ENCODE measurements at regions not wholly inside any gene's neighbourhood (a gene's known extent, or its start where the extent isn't known, plus 50 kb on each side); places are given as distances from the start of the nearest gene placed in this dataset.

DNA sequence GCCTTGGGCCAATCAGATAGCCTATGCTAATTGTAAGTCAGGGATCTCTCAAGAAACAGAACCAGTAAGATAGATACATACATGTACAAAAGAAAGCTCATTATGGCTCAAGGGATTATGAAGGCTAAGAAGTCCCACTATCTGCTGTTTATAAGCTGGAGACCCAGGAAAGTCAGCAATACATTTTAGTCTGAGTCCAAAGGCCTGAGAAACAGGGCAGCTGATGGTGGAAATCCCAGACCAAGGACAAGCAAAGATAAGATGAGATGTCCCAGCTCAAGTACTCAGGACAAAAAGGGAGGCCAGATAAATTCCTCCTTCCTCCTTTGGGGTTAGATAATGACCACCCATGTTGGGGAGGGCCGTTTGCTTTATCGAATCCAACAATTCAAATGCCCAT lies 269.9 kb downstream of the AJAP1 start:
- H3K36me3 ChIP-seq (ENCODE audit: insufficient read depth): no peaks in the 10 kb centered on the region
- no peaks in the 10 kb centered on the region for H3K27me3 ChIP-seq (ENCODE audit: insufficient read depth)
- no peak overlapping the region for H3K27ac ChIP-seq (ENCODE audit: low read depth)
- ATAC-seq (no peak), DNase-seq (ENCODE audit: low spot score) (no peak)
- H3K9me3 Mint-ChIP-seq: peaks cover 21% of the 10 kb centered on the region
- H3F3A ChIP-seq (replicated peaks; ENCODE audit: low read depth): no peaks in the 10 kb centered on the region
- H3K4me1 Mint-ChIP-seq: no peaks in the 10 kb centered on the region
- no peak overlapping the region for H3K27ac Mint-ChIP-seq
- no peaks in the 10 kb centered on the region for H3K79me2 ChIP-seq (replicated peaks; ENCODE audit: insufficient read depth)
- TF ChIP-seq NANOG (IDR thresholded peaks at IDR 0.05; ENCODE audit: borderline replicate concordance) (no peak), ZNF331 (CRISPR knock-in tag; IDR thresholded peaks at IDR 0.05; ENCODE audit: low read depth) (no peak), EZH2phosphoT487 (IDR thresholded peaks at IDR 0.05; ENCODE audit: unreplicated experiment) (no peak), POLR2AphosphoS5 (IDR thresholded peaks at IDR 0.05; ENCODE audit: low read depth) (no peak), JUNB (IDR thresholded peaks at IDR 0.05; ENCODE audit: unreplicated experiment) (no peak), EZH2 (IDR thresholded peaks at IDR 0.05; ENCODE audit: low read depth, unreplicated experiment) (no peak), ZNF114 (CRISPR knock-in tag; IDR thresholded peaks at IDR 0.05) (no peak)
- TF ChIP-seq, protein P1, sequence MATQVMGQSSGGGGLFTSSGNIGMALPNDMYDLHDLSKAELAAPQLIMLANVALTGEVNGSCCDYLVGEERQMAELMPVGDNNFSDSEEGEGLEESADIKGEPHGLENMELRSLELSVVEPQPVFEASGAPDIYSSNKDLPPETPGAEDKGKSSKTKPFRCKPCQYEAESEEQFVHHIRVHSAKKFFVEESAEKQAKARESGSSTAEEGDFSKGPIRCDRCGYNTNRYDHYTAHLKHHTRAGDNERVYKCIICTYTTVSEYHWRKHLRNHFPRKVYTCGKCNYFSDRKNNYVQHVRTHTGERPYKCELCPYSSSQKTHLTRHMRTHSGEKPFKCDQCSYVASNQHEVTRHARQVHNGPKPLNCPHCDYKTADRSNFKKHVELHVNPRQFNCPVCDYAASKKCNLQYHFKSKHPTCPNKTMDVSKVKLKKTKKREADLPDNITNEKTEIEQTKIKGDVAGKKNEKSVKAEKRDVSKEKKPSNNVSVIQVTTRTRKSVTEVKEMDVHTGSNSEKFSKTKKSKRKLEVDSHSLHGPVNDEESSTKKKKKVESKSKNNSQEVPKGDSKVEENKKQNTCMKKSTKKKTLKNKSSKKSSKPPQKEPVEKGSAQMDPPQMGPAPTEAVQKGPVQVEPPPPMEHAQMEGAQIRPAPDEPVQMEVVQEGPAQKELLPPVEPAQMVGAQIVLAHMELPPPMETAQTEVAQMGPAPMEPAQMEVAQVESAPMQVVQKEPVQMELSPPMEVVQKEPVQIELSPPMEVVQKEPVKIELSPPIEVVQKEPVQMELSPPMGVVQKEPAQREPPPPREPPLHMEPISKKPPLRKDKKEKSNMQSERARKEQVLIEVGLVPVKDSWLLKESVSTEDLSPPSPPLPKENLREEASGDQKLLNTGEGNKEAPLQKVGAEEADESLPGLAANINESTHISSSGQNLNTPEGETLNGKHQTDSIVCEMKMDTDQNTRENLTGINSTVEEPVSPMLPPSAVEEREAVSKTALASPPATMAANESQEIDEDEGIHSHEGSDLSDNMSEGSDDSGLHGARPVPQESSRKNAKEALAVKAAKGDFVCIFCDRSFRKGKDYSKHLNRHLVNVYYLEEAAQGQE (IDR thresholded peaks at IDR 0.05; ENCODE audit: unreplicated experiment): no peak
- TF ChIP-seq, protein P2, sequence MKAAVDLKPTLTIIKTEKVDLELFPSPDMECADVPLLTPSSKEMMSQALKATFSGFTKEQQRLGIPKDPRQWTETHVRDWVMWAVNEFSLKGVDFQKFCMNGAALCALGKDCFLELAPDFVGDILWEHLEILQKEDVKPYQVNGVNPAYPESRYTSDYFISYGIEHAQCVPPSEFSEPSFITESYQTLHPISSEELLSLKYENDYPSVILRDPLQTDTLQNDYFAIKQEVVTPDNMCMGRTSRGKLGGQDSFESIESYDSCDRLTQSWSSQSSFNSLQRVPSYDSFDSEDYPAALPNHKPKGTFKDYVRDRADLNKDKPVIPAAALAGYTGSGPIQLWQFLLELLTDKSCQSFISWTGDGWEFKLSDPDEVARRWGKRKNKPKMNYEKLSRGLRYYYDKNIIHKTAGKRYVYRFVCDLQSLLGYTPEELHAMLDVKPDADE (IDR thresholded peaks at IDR 0.05): no peak
- TF ChIP-seq, protein P3, sequence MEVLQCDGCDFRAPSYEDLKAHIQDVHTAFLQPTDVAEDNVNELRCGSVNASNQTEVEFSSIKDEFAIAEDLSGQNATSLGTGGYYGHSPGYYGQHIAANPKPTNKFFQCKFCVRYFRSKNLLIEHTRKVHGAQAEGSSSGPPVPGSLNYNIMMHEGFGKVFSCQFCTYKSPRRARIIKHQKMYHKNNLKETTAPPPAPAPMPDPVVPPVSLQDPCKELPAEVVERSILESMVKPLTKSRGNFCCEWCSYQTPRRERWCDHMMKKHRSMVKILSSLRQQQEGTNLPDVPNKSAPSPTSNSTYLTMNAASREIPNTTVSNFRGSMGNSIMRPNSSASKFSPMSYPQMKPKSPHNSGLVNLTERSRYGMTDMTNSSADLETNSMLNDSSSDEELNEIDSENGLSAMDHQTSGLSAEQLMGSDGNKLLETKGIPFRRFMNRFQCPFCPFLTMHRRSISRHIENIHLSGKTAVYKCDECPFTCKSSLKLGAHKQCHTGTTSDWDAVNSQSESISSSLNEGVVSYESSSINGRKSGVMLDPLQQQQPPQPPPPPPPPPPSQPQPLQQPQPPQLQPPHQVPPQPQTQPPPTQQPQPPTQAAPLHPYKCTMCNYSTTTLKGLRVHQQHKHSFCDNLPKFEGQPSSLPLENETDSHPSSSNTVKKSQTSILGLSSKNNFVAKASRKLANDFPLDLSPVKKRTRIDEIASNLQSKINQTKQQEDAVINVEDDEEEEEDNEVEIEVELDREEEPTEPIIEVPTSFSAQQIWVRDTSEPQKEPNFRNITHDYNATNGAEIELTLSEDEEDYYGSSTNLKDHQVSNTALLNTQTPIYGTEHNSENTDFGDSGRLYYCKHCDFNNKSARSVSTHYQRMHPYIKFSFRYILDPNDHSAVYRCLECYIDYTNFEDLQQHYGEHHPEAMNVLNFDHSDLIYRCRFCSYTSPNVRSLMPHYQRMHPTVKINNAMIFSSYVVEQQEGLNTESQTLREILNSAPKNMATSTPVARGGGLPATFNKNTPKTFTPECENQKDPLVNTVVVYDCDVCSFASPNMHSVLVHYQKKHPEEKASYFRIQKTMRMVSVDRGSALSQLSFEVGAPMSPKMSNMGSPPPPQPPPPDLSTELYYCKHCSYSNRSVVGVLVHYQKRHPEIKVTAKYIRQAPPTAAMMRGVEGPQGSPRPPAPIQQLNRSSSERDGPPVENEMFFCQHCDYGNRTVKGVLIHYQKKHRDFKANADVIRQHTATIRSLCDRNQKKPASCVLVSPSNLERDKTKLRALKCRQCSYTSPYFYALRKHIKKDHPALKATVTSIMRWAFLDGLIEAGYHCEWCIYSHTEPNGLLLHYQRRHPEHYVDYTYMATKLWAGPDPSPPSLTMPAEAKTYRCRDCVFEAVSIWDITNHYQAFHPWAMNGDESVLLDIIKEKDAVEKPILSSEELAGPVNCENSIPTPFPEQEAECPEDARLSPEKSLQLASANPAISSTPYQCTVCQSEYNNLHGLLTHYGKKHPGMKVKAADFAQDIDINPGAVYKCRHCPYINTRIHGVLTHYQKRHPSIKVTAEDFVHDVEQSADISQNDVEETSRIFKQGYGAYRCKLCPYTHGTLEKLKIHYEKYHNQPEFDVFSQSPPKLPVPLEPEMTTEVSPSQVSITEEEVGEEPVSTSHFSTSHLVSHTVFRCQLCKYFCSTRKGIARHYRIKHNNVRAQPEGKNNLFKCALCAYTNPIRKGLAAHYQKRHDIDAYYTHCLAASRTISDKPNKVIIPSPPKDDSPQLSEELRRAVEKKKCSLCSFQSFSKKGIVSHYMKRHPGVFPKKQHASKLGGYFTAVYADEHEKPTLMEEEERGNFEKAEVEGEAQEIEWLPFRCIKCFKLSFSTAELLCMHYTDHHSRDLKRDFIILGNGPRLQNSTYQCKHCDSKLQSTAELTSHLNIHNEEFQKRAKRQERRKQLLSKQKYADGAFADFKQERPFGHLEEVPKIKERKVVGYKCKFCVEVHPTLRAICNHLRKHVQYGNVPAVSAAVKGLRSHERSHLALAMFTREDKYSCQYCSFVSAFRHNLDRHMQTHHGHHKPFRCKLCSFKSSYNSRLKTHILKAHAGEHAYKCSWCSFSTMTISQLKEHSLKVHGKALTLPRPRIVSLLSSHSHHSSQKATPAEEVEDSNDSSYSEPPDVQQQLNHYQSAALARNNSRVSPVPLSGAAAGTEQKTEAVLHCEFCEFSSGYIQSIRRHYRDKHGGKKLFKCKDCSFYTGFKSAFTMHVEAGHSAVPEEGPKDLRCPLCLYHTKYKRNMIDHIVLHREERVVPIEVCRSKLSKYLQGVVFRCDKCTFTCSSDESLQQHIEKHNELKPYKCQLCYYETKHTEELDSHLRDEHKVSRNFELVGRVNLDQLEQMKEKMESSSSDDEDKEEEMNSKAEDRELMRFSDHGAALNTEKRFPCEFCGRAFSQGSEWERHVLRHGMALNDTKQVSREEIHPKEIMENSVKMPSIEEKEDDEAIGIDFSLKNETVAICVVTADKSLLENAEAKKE (CRISPR knock-in tag; IDR thresholded peaks at IDR 0.05): no peak
- TF ChIP-seq, protein P4, sequence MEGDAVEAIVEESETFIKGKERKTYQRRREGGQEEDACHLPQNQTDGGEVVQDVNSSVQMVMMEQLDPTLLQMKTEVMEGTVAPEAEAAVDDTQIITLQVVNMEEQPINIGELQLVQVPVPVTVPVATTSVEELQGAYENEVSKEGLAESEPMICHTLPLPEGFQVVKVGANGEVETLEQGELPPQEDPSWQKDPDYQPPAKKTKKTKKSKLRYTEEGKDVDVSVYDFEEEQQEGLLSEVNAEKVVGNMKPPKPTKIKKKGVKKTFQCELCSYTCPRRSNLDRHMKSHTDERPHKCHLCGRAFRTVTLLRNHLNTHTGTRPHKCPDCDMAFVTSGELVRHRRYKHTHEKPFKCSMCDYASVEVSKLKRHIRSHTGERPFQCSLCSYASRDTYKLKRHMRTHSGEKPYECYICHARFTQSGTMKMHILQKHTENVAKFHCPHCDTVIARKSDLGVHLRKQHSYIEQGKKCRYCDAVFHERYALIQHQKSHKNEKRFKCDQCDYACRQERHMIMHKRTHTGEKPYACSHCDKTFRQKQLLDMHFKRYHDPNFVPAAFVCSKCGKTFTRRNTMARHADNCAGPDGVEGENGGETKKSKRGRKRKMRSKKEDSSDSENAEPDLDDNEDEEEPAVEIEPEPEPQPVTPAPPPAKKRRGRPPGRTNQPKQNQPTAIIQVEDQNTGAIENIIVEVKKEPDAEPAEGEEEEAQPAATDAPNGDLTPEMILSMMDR (conservative IDR thresholded peaks at IDR 0.05; ENCODE audit: low read depth in 2 of 2): no peak
- peaks cover 23% of the 10 kb centered on the region for H3K36me3 Mint-ChIP-seq (ENCODE audit: low read depth)
- no peak overlapping the region for H2AFZ ChIP-seq
- no peaks in the 10 kb centered on the region for H3K4me1 ChIP-seq (ENCODE audit: insufficient read depth)
- H3K4me3 ChIP-seq: no peak overlapping the region
- peaks cover 4% of the 10 kb centered on the region for H3K27me3 Mint-ChIP-seq (ENCODE audit: insufficient read depth, low read depth, poor library complexity)
- no peaks in the 10 kb centered on the region for H4K20me1 ChIP-seq (replicated peaks; ENCODE audit: insufficient read depth)
- no peak overlapping the region for H3K4me2 ChIP-seq
- no peak overlapping the region for H3K4me3 Mint-ChIP-seq
- H3K9me2 ChIP-seq (ENCODE audit: insufficient read depth): no peaks in the 10 kb centered on the region
